Inferior parietal cortex (tissue), 1 donor: ENCODE measurements at regions not wholly inside any gene's neighbourhood (a gene's known extent, or its start where the extent isn't known, plus 50 kb on each side); places are given as distances from the start of the nearest gene placed in this dataset.
A peak's percentile ranks its signal among the peaks of the same experiment; 100 is the strongest.
"Not testable (repeated sequence)": the region's sequence is repeated elsewhere in the genome, so short reads cannot be mapped to it uniquely, and the experiment has no call there.

Experiments
- DNase-seq: peaks from one replicate; pipeline ENCODE4 v3.0.0-alpha.2; 2016; ENCODE audit errors: extremely low spot score

- no peak for DNase-seq
Measured at GRCh38 chr13:111620166-111620565, 299.7 kb downstream of the TEX29 start.

- no peak for DNase-seq
Measured at GRCh38 chr13:111620586-111620985, 300.1 kb downstream of the TEX29 start.

- DNase-seq: no peak
Measured at GRCh38 chr13:111621164-111621563, 300.7 kb downstream of the TEX29 start.

GRCh38 chr13:111622051-111622531 is 301.6 kb downstream of the TEX29 start:
- no peak for DNase-seq

DNA sequence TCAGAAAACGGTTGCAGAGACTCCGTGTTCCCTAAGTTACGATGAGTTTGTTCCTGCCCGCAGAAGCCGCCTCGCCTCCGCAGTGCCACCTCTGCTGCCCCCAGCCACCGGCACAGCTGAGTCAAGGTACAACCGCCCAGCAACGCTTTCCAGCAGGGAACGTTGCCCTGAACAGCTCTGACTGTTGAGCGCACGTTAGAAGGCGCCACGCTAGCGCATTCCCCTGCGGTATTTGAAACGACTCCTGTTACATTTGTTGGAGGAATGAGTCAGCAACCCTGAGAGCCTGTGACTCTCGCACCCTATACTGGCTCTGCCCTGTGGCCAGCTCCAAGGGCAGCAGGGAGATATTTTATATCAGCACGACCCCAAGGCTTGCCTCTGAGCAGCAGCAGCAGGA is 302.8 kb downstream of the TEX29 start:
- no peak for DNase-seq

DNA sequence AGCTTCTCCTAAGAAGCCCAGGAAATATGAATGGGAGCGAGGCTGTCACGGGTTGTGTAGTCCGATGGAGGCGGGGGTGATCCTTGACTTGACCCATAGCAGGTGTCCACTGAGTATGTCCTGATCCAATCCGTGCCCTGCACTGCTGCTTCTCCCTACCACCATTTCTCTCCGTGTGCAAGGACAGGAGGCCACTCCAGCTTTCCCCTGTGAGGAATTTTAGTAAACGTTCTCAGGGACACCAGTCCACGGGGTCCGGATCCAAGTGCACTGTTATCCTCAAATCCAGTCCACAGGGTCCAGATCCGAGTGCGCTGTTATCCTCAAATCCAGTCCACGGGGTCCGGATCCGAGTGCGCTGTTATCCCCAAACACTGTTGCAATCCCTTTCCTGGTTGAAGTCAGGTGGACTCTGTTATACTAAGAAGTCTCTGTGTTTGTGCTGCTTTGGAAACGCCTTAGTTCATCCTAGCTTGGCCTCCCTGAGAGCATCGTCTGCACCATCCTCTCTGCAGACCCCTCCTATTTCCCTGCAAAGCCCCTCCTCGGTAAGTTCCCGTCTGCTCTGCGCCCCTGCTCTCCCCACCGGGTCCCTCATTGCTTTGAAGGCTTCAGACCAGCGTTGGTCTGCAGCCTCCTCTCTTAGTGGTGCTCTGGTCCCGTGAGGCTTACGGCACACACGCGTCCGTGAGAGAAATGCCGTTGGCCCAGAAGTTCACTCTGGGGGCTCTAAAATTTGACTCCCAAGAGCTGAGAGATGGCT is 303.5 kb downstream of the TEX29 start:
- no peak for DNase-seq

DNA sequence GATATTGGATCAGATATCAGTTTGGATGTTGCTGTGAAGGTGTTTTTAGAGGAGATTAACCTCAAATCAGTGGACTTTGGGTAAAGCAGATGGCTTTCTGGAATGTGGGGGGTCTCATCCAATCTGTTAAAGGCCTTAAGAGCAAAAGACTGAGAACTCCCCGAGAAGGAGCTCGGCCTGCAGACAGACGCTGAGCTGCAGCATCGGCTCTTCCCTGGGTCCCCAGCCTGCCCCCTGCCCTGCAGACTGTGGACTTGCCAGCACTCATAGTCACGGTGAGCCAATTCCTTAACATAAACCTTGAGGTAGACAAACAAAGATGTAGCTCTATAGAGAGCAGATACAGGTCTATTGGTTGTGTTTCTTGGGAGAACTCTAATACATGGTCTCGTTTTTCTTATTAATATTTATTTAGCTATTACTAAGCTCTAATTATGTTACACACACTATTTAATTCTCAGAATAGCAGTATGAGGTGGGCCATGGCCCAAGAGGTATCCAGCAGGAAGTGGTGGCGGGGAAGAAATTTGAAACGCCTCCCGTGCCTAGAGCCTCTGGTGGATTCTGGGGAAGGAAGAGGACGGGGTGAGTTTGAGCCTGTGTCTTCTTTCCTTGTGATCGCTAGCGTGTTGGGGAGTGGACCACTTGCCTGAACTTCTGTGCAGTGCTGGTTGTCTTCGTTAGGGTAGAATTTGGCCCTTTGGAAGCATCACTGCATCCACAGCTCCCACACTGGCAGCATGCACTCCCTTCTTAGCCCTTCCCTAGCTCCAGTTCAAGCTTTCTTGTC is 305.3 kb downstream of the TEX29 start:
- DNase-seq: no peak

DNA sequence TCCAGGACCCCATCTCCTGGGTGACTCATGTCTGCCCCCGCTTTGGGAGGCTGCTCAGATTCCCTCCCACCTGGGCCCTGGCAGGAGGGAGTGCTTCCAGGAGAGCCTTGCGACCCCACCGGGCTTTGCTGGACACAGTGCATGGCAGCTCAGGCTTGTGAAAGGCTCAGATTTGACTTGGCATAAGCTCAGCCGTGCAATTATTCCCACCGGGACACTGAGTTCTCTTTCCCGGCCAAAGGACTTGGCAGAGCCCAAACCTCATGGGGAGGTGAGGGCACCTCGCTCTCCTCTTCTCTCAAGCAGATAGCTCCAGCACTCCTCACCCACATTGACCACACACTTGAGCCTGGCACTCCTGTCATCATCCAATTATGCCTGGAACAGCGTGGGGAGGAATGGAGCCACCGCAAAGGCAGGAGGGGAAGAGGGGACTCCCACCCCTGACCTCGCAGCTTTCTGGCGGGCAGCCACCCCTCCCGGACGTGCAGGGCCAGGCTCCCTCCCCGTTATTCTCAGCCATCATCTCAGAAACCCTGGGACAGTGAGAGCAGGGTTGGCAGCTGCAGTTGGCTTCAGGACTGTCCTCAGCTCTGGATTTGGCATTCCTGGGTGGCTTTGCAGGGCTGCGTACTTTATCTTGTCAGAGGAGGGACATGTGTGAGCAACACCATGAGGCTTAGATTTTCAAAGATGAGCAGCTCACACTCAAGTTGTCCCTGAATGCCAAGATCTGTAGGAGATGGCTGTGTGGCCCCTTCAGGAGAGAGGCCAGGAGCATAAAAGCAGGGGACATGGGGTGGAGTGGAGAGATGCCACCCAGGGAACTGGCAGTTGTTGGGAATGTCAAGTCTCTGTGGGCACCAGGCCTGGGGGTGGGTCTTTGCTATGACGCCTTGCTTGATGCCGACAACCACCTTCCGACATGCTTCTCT is 306.2 kb downstream of the TEX29 start:
- DNase-seq: no peak

DNA sequence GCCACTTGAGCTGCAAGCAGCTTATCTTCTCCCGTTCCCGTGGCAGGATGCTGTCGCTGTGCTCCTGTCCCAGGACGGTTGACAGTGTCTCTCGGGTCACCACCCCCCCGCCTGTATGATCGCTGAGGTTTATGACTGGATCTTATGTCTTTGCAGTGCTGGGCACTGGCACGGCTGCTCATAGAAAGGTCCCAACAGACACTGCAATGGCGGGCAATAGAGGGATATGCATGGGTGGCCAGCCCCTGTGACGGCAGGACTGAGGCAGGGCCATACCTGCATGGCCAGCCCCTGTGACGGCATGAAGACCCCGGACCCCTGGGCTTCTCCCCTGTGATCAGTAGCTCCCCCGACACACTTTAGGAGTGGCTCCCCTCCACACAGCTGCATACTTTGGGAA is 307.2 kb downstream of the TEX29 start:
- DNase-seq: no peak

DNA sequence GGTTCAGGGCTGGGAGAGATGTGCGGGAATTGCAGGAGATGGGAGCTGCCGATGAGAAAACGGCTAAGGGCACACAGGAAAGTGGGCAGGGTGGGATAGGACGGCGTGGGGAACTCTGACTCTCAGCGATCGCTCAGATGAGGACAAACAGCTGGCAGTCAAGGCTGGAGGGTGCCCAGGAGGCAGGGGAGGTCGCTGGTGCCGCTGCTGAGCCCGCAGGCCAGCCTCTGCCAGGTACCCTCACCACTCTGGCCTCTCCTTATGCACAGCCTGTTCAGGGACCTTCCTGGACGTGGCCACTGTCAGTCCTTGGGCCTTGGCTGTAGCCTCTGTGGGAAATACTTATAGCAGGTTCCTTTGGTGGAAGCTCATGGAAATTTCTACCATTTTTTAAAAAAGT is 308.6 kb downstream of the TEX29 start:
- DNase-seq: no peak

DNA sequence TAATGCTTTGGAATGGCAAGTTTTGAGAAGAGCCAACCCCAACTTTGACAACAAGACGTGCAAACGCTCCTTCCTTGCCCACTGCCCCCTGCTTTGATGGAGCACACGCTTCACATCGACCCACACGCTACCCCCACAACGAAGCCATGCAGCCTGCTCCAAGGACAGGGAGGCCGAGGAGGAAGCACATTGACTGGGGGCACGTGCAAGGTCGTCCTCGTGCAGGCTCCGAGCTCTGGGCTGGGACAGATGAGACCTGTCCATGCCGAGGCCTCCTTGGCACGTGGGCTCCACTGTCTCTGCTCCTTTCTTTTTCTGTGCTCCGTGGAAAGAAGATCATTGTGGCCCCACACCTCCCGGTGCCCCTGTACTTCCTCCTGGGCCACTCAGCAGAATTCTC is 309.0 kb downstream of the TEX29 start:
- no peak for DNase-seq

- DNase-seq: peak; percentile 27
Measured at GRCh38 chr13:111629926-111630325, 309.5 kb downstream of the TEX29 start.

DNA sequence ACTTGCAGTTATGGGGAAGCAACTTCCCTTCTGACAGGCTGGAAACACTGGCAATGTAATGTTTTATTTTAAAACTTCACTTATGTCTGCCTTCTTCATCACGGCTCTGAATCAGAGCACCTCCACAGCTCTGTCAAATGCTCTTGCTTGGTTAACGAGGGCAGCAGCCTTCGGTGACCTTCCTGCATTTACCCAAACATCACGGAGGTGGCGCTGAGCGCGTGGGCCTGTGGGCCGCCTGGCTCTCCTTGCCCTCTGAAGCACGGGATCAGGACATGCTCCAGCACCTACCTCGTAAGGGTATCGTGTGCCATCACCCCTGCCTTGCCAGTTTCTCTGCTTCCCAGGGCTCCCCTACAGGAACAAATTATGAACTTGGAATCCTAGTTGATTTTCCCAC is 310.0 kb downstream of the TEX29 start:
- DNase-seq: no peak

DNA sequence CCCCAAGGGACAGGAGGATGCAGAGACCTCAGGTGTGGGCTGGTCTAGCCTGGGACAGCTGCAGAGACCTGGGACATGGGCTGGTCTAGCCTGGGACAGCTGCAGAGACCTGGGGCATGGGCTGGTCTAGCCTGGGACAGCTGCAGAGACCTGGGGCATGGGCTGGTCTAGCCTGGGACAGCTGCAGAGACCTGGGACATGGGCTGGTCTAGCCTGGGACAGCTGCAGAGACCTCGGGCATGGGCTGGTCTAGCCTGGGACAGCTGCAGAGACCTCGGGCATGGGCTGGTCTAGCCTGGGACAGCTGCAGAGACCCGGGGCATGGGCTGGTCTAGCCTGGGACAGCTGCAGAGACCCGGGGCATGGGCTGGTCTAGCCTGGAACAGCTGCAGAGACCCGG is 310.8 kb downstream of the TEX29 start:
- DNase-seq: not testable (repeated sequence)

DNA sequence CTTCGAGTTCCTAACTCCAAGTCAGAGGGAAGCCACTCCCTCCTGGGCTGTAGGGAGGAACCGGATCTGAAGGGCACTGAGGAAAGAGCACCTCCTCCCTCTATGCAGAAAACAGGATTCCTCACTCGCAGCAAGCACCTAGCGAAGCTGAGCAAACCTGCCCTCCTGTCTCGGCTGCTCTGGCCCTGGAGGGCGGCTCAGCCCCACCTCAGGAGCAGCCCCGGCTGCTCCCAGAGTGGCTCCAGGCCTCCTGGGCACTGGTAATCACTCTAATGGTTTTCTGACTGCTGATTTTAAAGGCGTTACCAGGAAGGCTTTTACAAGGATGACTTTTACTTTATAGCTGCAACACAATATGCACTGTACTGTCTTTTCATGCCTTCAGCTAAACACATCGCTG is 312.5 kb downstream of the TEX29 start:
- no peak for DNase-seq

GRCh38 chr13:111633401-111633800 is 313.0 kb downstream of the TEX29 start:
- no peak for DNase-seq

DNA sequence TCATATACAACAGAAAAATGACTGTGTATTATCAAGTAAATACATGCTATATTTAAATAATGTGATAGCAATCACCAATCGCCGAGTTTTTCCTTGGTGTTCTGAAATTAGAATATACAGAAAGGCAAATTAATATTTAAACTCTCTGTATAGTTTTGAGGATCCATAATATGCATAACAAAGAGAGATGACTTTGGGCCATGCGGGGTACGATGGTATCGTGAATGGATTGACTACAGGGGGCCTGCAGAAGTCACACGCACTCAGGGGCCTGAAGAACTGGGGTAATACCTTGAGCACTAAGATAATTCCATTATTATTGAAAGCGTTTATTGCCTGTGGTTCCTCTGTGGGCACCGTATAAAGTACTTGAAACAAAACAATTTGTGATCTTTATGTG is 314.0 kb downstream of the TEX29 start:
- no peak for DNase-seq

- no peak for DNase-seq
Measured at GRCh38 chr13:111636271-111636670, 315.8 kb downstream of the TEX29 start.

- no peak for DNase-seq
Measured at GRCh38 chr13:111636804-111637203, 316.4 kb downstream of the TEX29 start.

GRCh38 chr13:111637365-111637764 is 316.9 kb downstream of the TEX29 start:
- no peak for DNase-seq

DNA sequence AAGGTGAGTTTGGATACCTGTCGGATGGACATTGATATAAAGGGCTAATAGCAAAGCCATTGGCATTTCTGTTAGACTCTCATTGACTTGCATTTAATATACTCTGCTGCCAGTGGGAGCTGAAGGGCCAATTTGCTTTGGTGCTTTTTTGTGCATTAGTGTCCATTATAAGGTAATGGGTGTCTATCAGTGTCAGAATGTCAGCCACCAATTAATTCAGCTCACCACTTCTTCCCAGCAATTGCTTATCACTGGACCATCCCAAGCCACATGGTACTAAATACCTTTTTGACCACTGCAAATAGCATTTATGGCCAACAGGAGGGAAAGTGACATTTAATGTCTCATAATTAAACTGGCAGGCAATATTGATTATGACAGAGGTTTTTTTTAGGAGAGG is 317.8 kb downstream of the TEX29 start:
- DNase-seq: no peak

DNA sequence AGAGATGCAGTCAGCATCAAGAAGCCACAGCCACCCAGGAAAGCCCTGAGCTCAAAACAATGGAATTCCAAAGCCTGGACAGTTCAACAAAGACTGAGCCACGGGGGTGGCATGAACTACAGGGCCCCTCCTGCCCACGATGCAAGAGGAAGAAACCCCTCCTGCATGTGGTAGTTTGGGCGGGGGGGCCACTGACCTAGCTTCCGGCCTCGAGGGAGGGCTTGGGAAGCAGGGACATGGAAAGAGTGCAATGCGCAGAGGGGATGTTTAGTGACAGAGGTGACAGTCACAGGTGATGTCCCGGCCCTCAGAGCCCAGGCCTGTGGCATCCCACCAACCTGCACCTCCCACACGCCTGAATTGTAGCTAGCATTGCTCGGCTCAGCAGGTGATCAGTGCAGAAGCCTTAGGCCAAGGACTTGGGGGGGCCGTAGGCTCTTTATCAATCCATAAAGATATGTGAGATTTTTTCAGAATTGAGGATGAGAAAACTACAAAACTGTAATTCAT is 318.8 kb downstream of the TEX29 start:
- no peak for DNase-seq
